ENCODE measurements at regions not wholly inside any gene's neighbourhood (a gene's known extent, or its start where the extent isn't known, plus 50 kb on each side); places are given as distances from the start of the nearest gene placed in this dataset.
"Not testable (repeated sequence)": the region's sequence is repeated elsewhere in the genome, so short reads cannot be mapped to it uniquely, and the experiment has no call there.

GRCh38 chr3:72618739-72619138 is 229.5 kb downstream of the SHQ1 start:
- no peaks in the 10 kb centered on the region for H3K36me3 ChIP-seq (ENCODE audit: control insufficient read depth, insufficient read depth, low read length)
- no peak overlapping the region for H3K4me3 ChIP-seq (ENCODE audit: low read length)
- H3K27me3 ChIP-seq (ENCODE audit: control insufficient read depth, insufficient read depth, low read length) = no peaks in the 10 kb centered on the region

GRCh38 chr3:72617424-72618024 is 230.7 kb downstream of the SHQ1 start:
- H3K9me3 ChIP-seq (ENCODE audit: control insufficient read depth, low read length) = no peaks in the 10 kb centered on the region
- no peak overlapping the region for H3K4me3 ChIP-seq (ENCODE audit: low read length)
- peaks cover 4% of the 10 kb centered on the region for H3K4me1 ChIP-seq (ENCODE audit: control insufficient read depth, insufficient read depth, low read length)
- no peak overlapping the region for H3K9ac ChIP-seq (ENCODE audit: low read length)
- no peaks in the 10 kb centered on the region for H3K27me3 ChIP-seq (ENCODE audit: control insufficient read depth, insufficient read depth, low read length)
- H3K36me3 ChIP-seq (ENCODE audit: control insufficient read depth, insufficient read depth, low read length) = no peaks in the 10 kb centered on the region

More at GRCh38 chr3:72618739-72619138, 229.5 kb downstream of the SHQ1 start:
- Histone ChIP-seq H3K4me1 (ENCODE audit: control insufficient read depth, insufficient read depth, low read length) (peaks cover 4% of the 10 kb centered on the region), H3K9me3 (ENCODE audit: control insufficient read depth, low read length) (no peaks in the 10 kb centered on the region), H3K9ac (ENCODE audit: low read length) (no peak overlapping the region)

GRCh38 chr3:72615776-72616175 is 232.5 kb downstream of the SHQ1 start:
- Histone ChIP-seq H3K36me3 (ENCODE audit: control insufficient read depth, insufficient read depth, low read length) (no peaks in the 10 kb centered on the region), H3K27me3 (ENCODE audit: control insufficient read depth, insufficient read depth, low read length) (no peaks in the 10 kb centered on the region), H3K4me3 (ENCODE audit: low read length) (no peak overlapping the region), H3K9me3 (ENCODE audit: control insufficient read depth, low read length) (no peaks in the 10 kb centered on the region), H3K9ac (ENCODE audit: low read length) (no peak overlapping the region), H3K4me1 (ENCODE audit: control insufficient read depth, insufficient read depth, low read length) (peaks cover 4% of the 10 kb centered on the region)

- Histone ChIP-seq H3K27me3 (ENCODE audit: control insufficient read depth, insufficient read depth, low read length) (no peaks in the 10 kb centered on the region), H3K4me1 (ENCODE audit: control insufficient read depth, insufficient read depth, low read length) (peaks cover 4% of the 10 kb centered on the region), H3K36me3 (ENCODE audit: control insufficient read depth, insufficient read depth, low read length) (no peaks in the 10 kb centered on the region), H3K9me3 (ENCODE audit: control insufficient read depth, low read length) (no peaks in the 10 kb centered on the region), H3K4me3 (ENCODE audit: low read length) (no peak overlapping the region), H3K9ac (ENCODE audit: low read length) (no peak overlapping the region)
These were observed 233.1 kb downstream of the SHQ1 start for GRCh38 chr3:72615182-72615581.

GRCh38 chr3:72614394-72615074 is 233.7 kb downstream of the SHQ1 start:
- Histone ChIP-seq H3K4me3 (ENCODE audit: low read length) (no peak overlapping the region), H3K9ac (ENCODE audit: low read length) (no peak overlapping the region), H3K4me1 (ENCODE audit: control insufficient read depth, insufficient read depth, low read length) (peaks cover 4% of the 10 kb centered on the region), H3K9me3 (ENCODE audit: control insufficient read depth, low read length) (no peaks in the 10 kb centered on the region), H3K36me3 (ENCODE audit: control insufficient read depth, insufficient read depth, low read length) (no peaks in the 10 kb centered on the region), H3K27me3 (ENCODE audit: control insufficient read depth, insufficient read depth, low read length) (no peaks in the 10 kb centered on the region)

GRCh38 chr3:72613871-72614270 is 234.4 kb downstream of the SHQ1 start:
- H3K9ac ChIP-seq (ENCODE audit: low read length) = no peak overlapping the region
- no peak overlapping the region for H3K4me3 ChIP-seq (ENCODE audit: low read length)
- no peaks in the 10 kb centered on the region for H3K9me3 ChIP-seq (ENCODE audit: control insufficient read depth, low read length)
- peaks cover 4% of the 10 kb centered on the region for H3K4me1 ChIP-seq (ENCODE audit: control insufficient read depth, insufficient read depth, low read length)
- no peaks in the 10 kb centered on the region for H3K36me3 ChIP-seq (ENCODE audit: control insufficient read depth, insufficient read depth, low read length)
- H3K27me3 ChIP-seq (ENCODE audit: control insufficient read depth, insufficient read depth, low read length) = no peaks in the 10 kb centered on the region

GRCh38 chr3:72609114-72609513 is 239.1 kb downstream of the SHQ1 start:
- not testable (repeated sequence) for H3K9ac ChIP-seq (ENCODE audit: low read length); H3K36me3 ChIP-seq (ENCODE audit: control insufficient read depth, insufficient read depth, low read length); H3K4me1 ChIP-seq (ENCODE audit: control insufficient read depth, insufficient read depth, low read length); H3K4me3 ChIP-seq (ENCODE audit: low read length); H3K27me3 ChIP-seq (ENCODE audit: control insufficient read depth, insufficient read depth, low read length); H3K9me3 ChIP-seq (ENCODE audit: control insufficient read depth, low read length)

- Histone ChIP-seq H3K9ac (ENCODE audit: low read length) (no peak overlapping the region), H3K4me3 (ENCODE audit: low read length) (no peak overlapping the region), H3K4me1 (ENCODE audit: control insufficient read depth, insufficient read depth, low read length) (no peaks in the 10 kb centered on the region), H3K36me3 (ENCODE audit: control insufficient read depth, insufficient read depth, low read length) (no peaks in the 10 kb centered on the region), H3K27me3 (ENCODE audit: control insufficient read depth, insufficient read depth, low read length) (no peaks in the 10 kb centered on the region), H3K9me3 (ENCODE audit: control insufficient read depth, low read length) (no peaks in the 10 kb centered on the region)
These were observed 242.0 kb downstream of the SHQ1 start for GRCh38 chr3:72606005-72606800.

GRCh38 chr3:72604328-72604727 is 243.9 kb downstream of the SHQ1 start:
- H3K9me3 ChIP-seq (ENCODE audit: control insufficient read depth, low read length) = no peaks in the 10 kb centered on the region
- H3K4me1 ChIP-seq (ENCODE audit: control insufficient read depth, insufficient read depth, low read length) = no peaks in the 10 kb centered on the region
- no peak overlapping the region for H3K4me3 ChIP-seq (ENCODE audit: low read length)
- no peaks in the 10 kb centered on the region for H3K27me3 ChIP-seq (ENCODE audit: control insufficient read depth, insufficient read depth, low read length)
- H3K36me3 ChIP-seq (ENCODE audit: control insufficient read depth, insufficient read depth, low read length) = no peaks in the 10 kb centered on the region
- no peak overlapping the region for H3K9ac ChIP-seq (ENCODE audit: low read length)

- Histone ChIP-seq H3K9ac (ENCODE audit: low read length) (no peak overlapping the region), H3K9me3 (ENCODE audit: control insufficient read depth, low read length) (no peaks in the 10 kb centered on the region), H3K4me1 (ENCODE audit: control insufficient read depth, insufficient read depth, low read length) (no peaks in the 10 kb centered on the region), H3K27me3 (ENCODE audit: control insufficient read depth, insufficient read depth, low read length) (no peaks in the 10 kb centered on the region), H3K36me3 (ENCODE audit: control insufficient read depth, insufficient read depth, low read length) (no peaks in the 10 kb centered on the region), H3K4me3 (ENCODE audit: low read length) (no peak overlapping the region)
These were observed 246.1 kb downstream of the SHQ1 start for GRCh38 chr3:72601983-72602750.

GRCh38 chr3:72601060-72601459 is 247.2 kb downstream of the SHQ1 start:
- Histone ChIP-seq H3K9ac (ENCODE audit: low read length) (no peak overlapping the region), H3K9me3 (ENCODE audit: control insufficient read depth, low read length) (no peaks in the 10 kb centered on the region)

More at GRCh38 chr3:72601060-72601459, 247.2 kb downstream of the SHQ1 start:
- Histone ChIP-seq H3K36me3 (ENCODE audit: control insufficient read depth, insufficient read depth, low read length) (no peaks in the 10 kb centered on the region), H3K4me3 (ENCODE audit: low read length) (no peak overlapping the region), H3K4me1 (ENCODE audit: control insufficient read depth, insufficient read depth, low read length) (no peaks in the 10 kb centered on the region), H3K27me3 (ENCODE audit: control insufficient read depth, insufficient read depth, low read length) (peaks cover 5% of the 10 kb centered on the region)

Measured in mucosa of stomach (tissue), 1 donor.